Esophagus squamous epithelium (tissue), 4 donors: ENCODE measurements at regions not wholly inside any gene's neighbourhood (a gene's known extent, or its start where the extent isn't known, plus 50 kb on each side); places are given as distances from the start of the nearest gene placed in this dataset.

Experiments used
- POLR2A ChIP-seq, 4 donors: fragments of 450-650 bp; IDR thresholded peaks; one replicate each; pipeline ENCODE4 v1.6.1; 2017; ENCODE audit warnings: antibody characterized with exemption in 4 of 4, mild to moderate bottlenecking in 4 of 4, moderate library complexity in 3 of 4
- TF ChIP-seq, protein P1 (sequence below), 6 experiments: fragments of 450-650 bp in 4 of 6; fragments of 200-600 bp in 2 of 6; sonication (generic) in 2 of 6; IDR thresholded peaks; one replicate each; pipeline ENCODE4 v1.5.1; 2016 to 2019; ENCODE audit warnings: antibody characterized with exemption in 6 of 6, mild to moderate bottlenecking in 4 of 6, moderate library complexity in 4 of 6

DNA sequence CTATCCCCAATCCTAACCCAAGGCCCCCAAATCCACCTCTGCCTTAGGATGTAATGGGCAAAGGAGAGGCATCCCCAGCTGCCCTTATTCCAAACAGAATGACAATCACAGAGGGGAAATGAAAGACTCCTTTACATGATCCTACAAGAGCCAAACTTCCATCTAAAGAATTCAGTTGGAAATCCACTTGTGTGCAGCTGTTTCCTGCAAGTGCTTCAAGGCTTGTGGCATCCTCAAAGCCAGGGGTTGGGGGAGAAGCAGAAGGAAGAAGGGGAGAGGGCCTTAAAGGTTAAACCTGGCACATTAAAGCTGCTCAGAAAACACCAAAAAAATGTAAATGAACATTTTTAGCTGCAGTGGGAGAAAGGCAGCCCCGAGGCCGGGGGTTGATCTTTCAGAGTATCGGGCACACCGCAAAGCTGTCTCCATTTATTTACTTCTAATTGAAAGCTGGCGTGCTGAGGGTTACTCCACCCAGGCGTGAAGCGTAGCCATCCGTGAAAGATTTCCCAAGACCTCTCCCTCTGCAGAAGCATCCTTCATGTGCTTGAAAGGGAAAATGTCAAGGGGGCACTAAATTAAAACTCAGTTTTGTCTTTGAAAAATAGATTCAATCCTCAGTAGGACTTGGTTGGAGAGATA, 217.8 kb downstream of the SHQ1 start:
- TF ChIP-seq, protein P1, sequence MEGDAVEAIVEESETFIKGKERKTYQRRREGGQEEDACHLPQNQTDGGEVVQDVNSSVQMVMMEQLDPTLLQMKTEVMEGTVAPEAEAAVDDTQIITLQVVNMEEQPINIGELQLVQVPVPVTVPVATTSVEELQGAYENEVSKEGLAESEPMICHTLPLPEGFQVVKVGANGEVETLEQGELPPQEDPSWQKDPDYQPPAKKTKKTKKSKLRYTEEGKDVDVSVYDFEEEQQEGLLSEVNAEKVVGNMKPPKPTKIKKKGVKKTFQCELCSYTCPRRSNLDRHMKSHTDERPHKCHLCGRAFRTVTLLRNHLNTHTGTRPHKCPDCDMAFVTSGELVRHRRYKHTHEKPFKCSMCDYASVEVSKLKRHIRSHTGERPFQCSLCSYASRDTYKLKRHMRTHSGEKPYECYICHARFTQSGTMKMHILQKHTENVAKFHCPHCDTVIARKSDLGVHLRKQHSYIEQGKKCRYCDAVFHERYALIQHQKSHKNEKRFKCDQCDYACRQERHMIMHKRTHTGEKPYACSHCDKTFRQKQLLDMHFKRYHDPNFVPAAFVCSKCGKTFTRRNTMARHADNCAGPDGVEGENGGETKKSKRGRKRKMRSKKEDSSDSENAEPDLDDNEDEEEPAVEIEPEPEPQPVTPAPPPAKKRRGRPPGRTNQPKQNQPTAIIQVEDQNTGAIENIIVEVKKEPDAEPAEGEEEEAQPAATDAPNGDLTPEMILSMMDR (IDR thresholded peaks at IDR 0.05) = no peak
- no peak for TF ChIP-seq POLR2A (IDR thresholded peaks at IDR 0.05)
